ENCODE measurements at regions not wholly inside any gene's neighbourhood (a gene's known extent, or its start where the extent isn't known, plus 50 kb on each side); places are given as distances from the start of the nearest gene placed in this dataset.

GRCh38 chrX:9324676-9325075 is 140.2 kb upstream of the TBL1X start:
- 51 to 61% methylated on average over 2 to 3 of the region's 3 CpGs for WGBS, 2 donors (ENCODE audit: low coverage in 1 of 2)
- H3K4me3 ChIP-seq = no peak overlapping the region
- intact Hi-C loops (cut with DNase I; ENCODE audit: low total_unique reads) = no loop called here
- no peaks in the 10 kb centered on the region for H3K36me3 ChIP-seq
- no peaks in the 10 kb centered on the region for H3K9me3 ChIP-seq
- DNase-seq = no peak
- in situ Hi-C loops (cut with MboI; ENCODE audit: low pct_ligation_motif_present in 1 of 4, low pct_unique_long_range_greater_than_20kb in 1 of 4, low sequenced_read_pairs in 3 of 4) = loop anchor here in 3 of 4 donors (25.0 kb wide), 2 partner anchors 138 to 363 kb away; partner anchors contain the start of gene TBL1X (in 1 of the 3)
- TF ChIP-seq POLR2A (IDR thresholded peaks at IDR 0.05) (no peak), POLR2AphosphoS5 (IDR thresholded peaks at IDR 0.05) (no peak), EP300 (IDR thresholded peaks at IDR 0.05; ENCODE audit: low read depth) (no peak)
- TF ChIP-seq, protein P1, sequence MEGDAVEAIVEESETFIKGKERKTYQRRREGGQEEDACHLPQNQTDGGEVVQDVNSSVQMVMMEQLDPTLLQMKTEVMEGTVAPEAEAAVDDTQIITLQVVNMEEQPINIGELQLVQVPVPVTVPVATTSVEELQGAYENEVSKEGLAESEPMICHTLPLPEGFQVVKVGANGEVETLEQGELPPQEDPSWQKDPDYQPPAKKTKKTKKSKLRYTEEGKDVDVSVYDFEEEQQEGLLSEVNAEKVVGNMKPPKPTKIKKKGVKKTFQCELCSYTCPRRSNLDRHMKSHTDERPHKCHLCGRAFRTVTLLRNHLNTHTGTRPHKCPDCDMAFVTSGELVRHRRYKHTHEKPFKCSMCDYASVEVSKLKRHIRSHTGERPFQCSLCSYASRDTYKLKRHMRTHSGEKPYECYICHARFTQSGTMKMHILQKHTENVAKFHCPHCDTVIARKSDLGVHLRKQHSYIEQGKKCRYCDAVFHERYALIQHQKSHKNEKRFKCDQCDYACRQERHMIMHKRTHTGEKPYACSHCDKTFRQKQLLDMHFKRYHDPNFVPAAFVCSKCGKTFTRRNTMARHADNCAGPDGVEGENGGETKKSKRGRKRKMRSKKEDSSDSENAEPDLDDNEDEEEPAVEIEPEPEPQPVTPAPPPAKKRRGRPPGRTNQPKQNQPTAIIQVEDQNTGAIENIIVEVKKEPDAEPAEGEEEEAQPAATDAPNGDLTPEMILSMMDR (IDR thresholded peaks at IDR 0.05) = no peak
- no peak overlapping the region for H3K27ac ChIP-seq
- H3K4me1 ChIP-seq = no peaks in the 10 kb centered on the region
- H3K27me3 ChIP-seq = no peaks in the 10 kb centered on the region

DNA sequence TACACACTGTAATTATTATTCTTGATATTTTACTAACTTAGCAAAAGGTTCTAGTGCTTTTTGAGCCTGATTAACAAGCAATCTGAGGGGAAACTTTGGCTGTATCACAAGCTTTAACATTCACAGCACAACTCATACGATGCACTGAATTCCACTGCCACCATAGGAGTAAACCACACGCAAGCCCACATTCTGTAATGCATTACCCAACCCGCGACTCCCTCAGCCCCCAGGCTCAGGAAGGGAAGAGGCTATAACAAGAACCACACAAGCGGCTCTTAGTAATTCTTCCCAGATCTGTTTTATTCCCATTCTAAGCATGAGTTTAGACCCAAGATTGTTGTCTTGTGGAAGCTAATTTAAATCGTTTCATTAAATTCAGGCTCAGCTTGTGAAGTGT is 138.5 kb upstream of the TBL1X start:
- DNase-seq = no peak
- WGBS, 2 donors (ENCODE audit: low coverage in 1 of 2) = 89% methylated on average over 6 of the region's 6 CpGs; no CpG with 5 or more reads in 1 of the 2 donors
- Histone ChIP-seq H3K9me3 (no peaks in the 10 kb centered on the region), H3K4me3 (no peak overlapping the region), H3K27me3 (no peaks in the 10 kb centered on the region), H3K36me3 (no peaks in the 10 kb centered on the region), H3K4me1 (no peaks in the 10 kb centered on the region), H3K27ac (no peak overlapping the region)
- TF ChIP-seq EP300 (IDR thresholded peaks at IDR 0.05; ENCODE audit: low read depth) = no peak
- TF ChIP-seq, protein P1 (IDR thresholded peaks at IDR 0.05) = no peak
- no peak for TF ChIP-seq POLR2AphosphoS5 (IDR thresholded peaks at IDR 0.05)
- TF ChIP-seq POLR2A (IDR thresholded peaks at IDR 0.05) = no peak
- in situ Hi-C loops (cut with MboI; ENCODE audit: low pct_ligation_motif_present in 1 of 4, low pct_unique_long_range_greater_than_20kb in 1 of 4, low sequenced_read_pairs in 3 of 4) = loop anchor here in 3 of 4 donors (25.0 kb wide), 2 partner anchors 136 to 361 kb away; partner anchors contain the start of gene TBL1X (in 1 of the 3)
- intact Hi-C loops (cut with DNase I; ENCODE audit: low total_unique reads) = no loop called here

DNA sequence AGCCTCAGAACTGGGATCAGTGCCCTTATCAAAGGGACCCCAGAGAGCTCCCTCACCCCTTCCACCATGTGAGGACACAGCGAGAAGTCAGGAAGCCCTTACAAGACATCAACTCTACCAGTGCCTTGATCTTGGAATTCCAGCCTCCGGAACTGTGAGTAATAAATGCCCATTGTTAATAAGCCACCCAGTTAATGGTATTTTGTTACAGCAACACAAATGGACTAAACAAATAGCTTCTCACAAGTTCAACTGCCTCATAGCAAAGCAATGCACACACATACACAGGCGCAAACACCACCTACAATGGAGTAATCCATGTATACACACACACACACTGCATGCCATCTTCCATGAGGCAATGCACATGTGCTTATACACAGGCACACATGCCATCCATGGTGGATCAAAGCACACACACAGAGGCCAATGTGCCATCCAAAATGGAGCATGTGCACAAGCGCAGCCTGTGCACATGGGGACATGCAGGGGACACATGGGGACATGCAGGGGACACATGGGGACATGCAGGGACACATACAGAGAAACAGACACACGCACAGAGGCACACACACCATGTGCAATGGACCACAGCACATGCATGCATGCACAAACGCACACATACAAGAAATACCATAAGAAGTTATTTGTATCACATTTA is 137.6 kb upstream of the TBL1X start:
- no peaks in the 10 kb centered on the region for H3K9me3 ChIP-seq
- no peaks in the 10 kb centered on the region for H3K4me1 ChIP-seq
- no peaks in the 10 kb centered on the region for H3K27me3 ChIP-seq
- no peaks in the 10 kb centered on the region for H3K36me3 ChIP-seq
- H3K27ac ChIP-seq = no peak overlapping the region
- no peak for TF ChIP-seq POLR2A (IDR thresholded peaks at IDR 0.05)
- no peak for TF ChIP-seq POLR2AphosphoS5 (IDR thresholded peaks at IDR 0.05)
- TF ChIP-seq, protein P1 (IDR thresholded peaks at IDR 0.05) = no peak
- TF ChIP-seq EP300 (IDR thresholded peaks at IDR 0.05; ENCODE audit: low read depth) = no peak
- WGBS, 2 donors (ENCODE audit: low coverage in 1 of 2) = 85% methylated on average over 6 of the region's 6 CpGs; no CpG with 5 or more reads in 1 of the 2 donors
- intact Hi-C loops (cut with DNase I; ENCODE audit: low total_unique reads) (no loop called here), in situ Hi-C loops (cut with MboI; ENCODE audit: low pct_ligation_motif_present in 1 of 4, low pct_unique_long_range_greater_than_20kb in 1 of 4, low sequenced_read_pairs in 3 of 4) (loop anchor here in 3 of 4 donors (25.0 kb wide), 2 partner anchors 135 to 360 kb away; partner anchors contain the start of gene TBL1X (in 1 of the 3))
- no peak overlapping the region for H3K4me3 ChIP-seq
- DNase-seq = no peak

DNA sequence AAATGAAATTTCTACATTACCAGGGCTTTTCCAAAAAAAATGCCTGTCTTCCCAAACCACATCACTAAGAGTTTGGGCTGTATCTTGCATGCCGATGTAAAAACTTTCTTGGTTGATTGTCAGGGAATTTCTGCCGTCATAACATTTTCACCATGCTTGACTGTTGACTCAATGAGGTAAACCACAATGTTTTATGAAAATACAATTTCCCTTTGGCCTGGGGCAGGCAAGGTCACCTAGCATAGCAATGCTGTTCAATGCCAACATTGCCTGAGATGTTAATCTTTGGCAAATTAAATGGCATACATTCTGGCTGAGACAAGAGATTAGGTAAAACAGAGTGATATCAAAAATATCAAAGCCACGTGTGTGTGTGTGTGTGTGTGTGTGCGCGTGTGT is 137.1 kb upstream of the TBL1X start:
- H3K27ac ChIP-seq = no peak overlapping the region
- H3K4me3 ChIP-seq = no peak overlapping the region
- H3K36me3 ChIP-seq = no peaks in the 10 kb centered on the region
- no peaks in the 10 kb centered on the region for H3K9me3 ChIP-seq
- no peaks in the 10 kb centered on the region for H3K4me1 ChIP-seq
- in situ Hi-C loops (cut with MboI; ENCODE audit: low pct_ligation_motif_present in 1 of 4, low pct_unique_long_range_greater_than_20kb in 1 of 4, low sequenced_read_pairs in 3 of 4) (loop anchor here in 3 of 4 donors (25.0 kb wide), 2 partner anchors 135 to 360 kb away; partner anchors contain the start of gene TBL1X (in 1 of the 3)), intact Hi-C loops (cut with DNase I; ENCODE audit: low total_unique reads) (no loop called here)
- no peak for DNase-seq
- 57% methylated on average over 5 of the region's 5 CpGs; no CpG with 5 or more reads in 1 of the 2 donors for WGBS, 2 donors (ENCODE audit: low coverage in 1 of 2)
- TF ChIP-seq POLR2AphosphoS5 (IDR thresholded peaks at IDR 0.05) = no peak
- TF ChIP-seq, protein P1 (IDR thresholded peaks at IDR 0.05) = no peak
- no peak for TF ChIP-seq EP300 (IDR thresholded peaks at IDR 0.05; ENCODE audit: low read depth)
- TF ChIP-seq POLR2A (IDR thresholded peaks at IDR 0.05) = no peak
- H3K27me3 ChIP-seq = no peaks in the 10 kb centered on the region
